Immature natural killer cell (primary cell): ENCODE measurements at regions not wholly inside any gene's neighbourhood (a gene's known extent, or its start where the extent isn't known, plus 50 kb on each side); places are given as distances from the start of the nearest gene placed in this dataset.

ENCODE experiments used
- DNase-seq, 3 donors: peaks; one replicate each; pipeline ENCODE4 v3.0.0; 2022; ENCODE audit warnings: mixed read lengths in 1 of 3
- H3K27ac Mint-ChIP-seq, 6 donors: one replicate each; pipeline ENCODE4 v1.8.0; 2020; ENCODE audit warnings: mixed read lengths in 6 of 6, mild to moderate bottlenecking in 5 of 6, inconsistent platforms in 4 of 6, moderate library complexity in 3 of 6
- H3K27me3 Mint-ChIP-seq, 3 donors: one replicate each; pipeline ENCODE4 v1.8.0; 2020 to 2021; ENCODE audit warnings: low read depth in 3 of 3, mild to moderate bottlenecking in 3 of 3, mixed read lengths in 3 of 3, moderate library complexity in 3 of 3, inconsistent platforms in 1 of 3
- H3K36me3 Mint-ChIP-seq, 3 donors: one replicate each; pipeline ENCODE4 v1.8.0; 2020; ENCODE audit warnings: mixed read lengths in 3 of 3, inconsistent platforms in 2 of 3, mild to moderate bottlenecking in 2 of 3
- H3K4me1 Mint-ChIP-seq, 2 donors: one replicate each; pipeline ENCODE4 v1.8.0; 2020; ENCODE audit warnings: inconsistent platforms in 2 of 2, mild to moderate bottlenecking in 2 of 2, mixed read lengths in 2 of 2, moderate library complexity in 1 of 2
- H3K4me3 Mint-ChIP-seq, 5 donors: one replicate each; pipeline ENCODE4 v1.8.0; 2020; ENCODE audit warnings: mild to moderate bottlenecking in 5 of 5, mixed read lengths in 5 of 5, inconsistent platforms in 3 of 5, moderate library complexity in 3 of 5
- H3K9me3 Mint-ChIP-seq, 6 donors: one replicate each; pipeline ENCODE4 v1.8.0; 2020; ENCODE audit warnings: mild to moderate bottlenecking in 6 of 6, mixed read lengths in 6 of 6, inconsistent platforms in 4 of 6, moderate library complexity in 3 of 6

DNA sequence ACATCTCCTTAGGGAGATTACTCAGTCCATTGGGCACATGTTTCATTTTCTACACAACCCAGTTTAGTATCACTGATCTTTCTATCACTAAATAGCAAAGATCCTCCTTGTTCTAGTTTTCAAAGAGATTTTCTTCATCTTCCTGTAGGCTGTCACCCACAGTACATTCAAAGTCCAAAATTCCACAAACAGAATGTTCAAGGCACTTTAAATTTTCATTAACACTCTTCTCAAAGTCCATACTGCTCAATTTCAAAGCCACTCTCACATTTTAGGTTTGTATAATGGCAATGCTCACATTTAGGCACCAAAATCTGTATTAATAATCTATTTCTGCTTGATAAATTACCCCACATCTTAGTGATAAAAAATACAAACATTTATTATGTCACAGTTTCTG, 152.8 kb downstream of the FSIP2 start:
- no peak overlapping the region for H3K27ac Mint-ChIP-seq
- peaks cover 5 to 43% (median 11%) of the 10 kb centered on the region in 6 donors for H3K9me3 Mint-ChIP-seq
- H3K4me3 Mint-ChIP-seq: no peak overlapping the region
- DNase-seq: no peak
- no peaks in the 10 kb centered on the region for H3K4me1 Mint-ChIP-seq
- peaks cover 0 to 2% (median 0%) of the 10 kb centered on the region in 3 donors for H3K27me3 Mint-ChIP-seq
- no peaks in the 10 kb centered on the region for H3K36me3 Mint-ChIP-seq

DNA sequence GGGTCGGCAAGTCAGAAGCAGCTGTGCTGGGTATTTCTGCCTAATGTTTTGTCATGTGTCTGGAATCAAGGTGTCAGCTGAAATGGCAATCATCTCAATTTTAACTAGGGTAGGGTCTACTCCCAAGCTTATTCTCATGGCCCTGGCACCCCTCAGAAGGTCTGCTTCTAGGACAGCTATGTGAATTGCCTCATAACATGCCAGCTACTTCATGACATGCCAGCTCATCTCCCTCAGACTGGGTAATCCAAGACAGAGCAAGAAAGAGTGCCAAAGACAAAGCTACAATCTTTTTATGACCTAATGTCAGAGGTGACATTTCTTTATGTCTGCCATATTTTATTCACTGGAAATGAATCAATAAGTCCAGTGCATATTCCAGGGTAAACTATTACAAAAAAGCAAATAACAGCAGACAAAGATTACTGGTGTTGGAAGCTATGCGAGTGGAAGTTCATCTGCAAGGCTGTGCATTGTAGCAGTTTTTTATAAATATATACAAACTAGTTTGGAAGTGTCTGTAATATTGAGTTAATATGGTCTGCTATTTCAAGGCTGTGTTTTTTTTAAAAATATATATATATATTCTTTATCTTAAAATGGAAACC, 153.3 kb downstream of the FSIP2 start:
- H3K9me3 Mint-ChIP-seq: peaks cover 5 to 39% (median 11%) of the 10 kb centered on the region in 6 donors
- H3K4me1 Mint-ChIP-seq: no peaks in the 10 kb centered on the region
- peaks cover 0 to 2% (median 0%) of the 10 kb centered on the region in 3 donors for H3K27me3 Mint-ChIP-seq
- no peak for DNase-seq
- no peak overlapping the region for H3K27ac Mint-ChIP-seq
- H3K4me3 Mint-ChIP-seq: no peak overlapping the region
- no peaks in the 10 kb centered on the region for H3K36me3 Mint-ChIP-seq

DNA sequence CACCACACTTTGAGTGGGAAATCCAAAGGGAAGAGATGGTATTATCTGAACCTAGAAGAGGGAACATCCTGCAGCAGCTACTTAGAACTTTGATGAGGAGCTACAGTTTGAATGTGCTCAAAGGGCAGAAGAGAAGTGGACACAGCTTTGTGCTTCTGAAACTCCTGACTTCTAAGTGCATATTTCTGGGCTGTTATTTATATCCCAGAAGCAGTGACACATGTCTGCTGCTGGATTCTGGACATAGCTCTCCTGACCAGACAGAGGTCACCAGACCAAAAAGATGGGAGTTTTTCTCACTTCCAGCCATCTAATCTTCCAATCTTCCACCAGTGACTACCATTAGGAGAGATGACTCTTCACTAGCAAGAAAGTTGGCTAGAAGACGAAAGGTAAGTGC, 153.9 kb downstream of the FSIP2 start:
- DNase-seq: no peak
- peaks cover 5 to 36% (median 11%) of the 10 kb centered on the region in 6 donors for H3K9me3 Mint-ChIP-seq
- no peaks in the 10 kb centered on the region for H3K36me3 Mint-ChIP-seq
- H3K27me3 Mint-ChIP-seq: peaks cover 0 to 2% (median 0%) of the 10 kb centered on the region in 3 donors
- no peak overlapping the region for H3K27ac Mint-ChIP-seq
- no peaks in the 10 kb centered on the region for H3K4me1 Mint-ChIP-seq
- H3K4me3 Mint-ChIP-seq: no peak overlapping the region

DNA sequence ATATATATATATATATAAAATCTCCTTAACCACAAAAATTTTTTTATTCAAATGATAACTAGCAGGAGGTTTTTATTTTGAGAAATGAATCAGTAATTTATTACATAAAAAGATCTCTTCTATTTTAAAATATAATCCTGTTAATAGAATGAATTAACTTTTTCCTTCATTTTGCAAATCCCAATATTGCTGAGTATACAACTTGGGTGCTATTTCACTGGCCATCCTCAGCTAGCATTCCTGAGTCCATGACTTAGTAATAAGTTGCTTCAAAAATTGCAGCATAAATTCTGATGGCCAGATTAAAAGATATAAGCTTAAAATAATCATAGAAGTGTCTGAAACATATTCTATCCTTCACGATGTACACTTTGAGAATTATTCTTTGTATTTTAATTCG, 155.6 kb downstream of the FSIP2 start:
- H3K36me3 Mint-ChIP-seq: no peaks in the 10 kb centered on the region
- DNase-seq: no peak
- peaks cover 0 to 1% (median 0%) of the 10 kb centered on the region in 3 donors for H3K27me3 Mint-ChIP-seq
- no peak overlapping the region for H3K4me3 Mint-ChIP-seq
- no peaks in the 10 kb centered on the region for H3K4me1 Mint-ChIP-seq
- no peak overlapping the region for H3K27ac Mint-ChIP-seq
- H3K9me3 Mint-ChIP-seq: peaks cover 4 to 36% (median 12%) of the 10 kb centered on the region in 6 donors

DNA sequence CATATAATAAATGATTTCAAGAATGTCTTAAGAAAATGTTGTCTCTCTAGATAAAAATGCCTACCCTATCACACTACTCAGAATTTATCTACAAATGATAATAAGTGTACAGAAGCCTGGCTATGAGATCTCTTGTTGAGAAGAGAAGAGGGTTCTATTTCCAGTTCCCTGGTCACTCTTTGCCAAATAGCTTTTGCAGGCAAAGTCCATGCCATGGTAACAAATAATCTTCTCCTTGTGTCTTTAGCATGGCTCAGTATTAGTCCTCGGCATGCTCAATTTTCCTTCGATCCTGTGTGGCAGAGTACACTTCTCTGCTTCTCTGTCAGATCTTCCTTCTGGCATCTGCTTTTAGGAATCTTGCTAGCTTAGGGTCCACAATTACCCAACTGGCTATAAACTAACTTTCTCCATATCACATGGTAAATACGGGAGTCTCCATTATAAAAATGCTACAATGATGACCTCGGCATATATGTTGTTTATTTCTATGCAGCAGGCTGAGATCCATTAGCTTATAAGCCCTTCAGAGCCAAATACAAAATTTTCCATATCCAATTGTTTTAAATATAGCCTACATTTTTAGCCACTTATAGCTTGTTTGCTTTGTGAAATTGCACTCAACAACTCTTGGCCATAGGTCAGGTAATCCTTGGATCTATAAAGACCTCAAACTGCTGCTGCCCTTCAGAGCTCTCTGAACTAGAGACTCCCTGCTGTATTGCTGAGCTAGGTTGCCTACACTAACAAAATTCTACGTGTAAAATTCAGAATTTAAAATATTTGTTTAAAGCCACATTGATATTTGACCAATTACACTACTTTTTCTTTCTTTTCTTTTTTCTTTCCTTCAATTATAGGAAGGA, 157.5 kb downstream of the FSIP2 start:
- no peak for DNase-seq
- no peaks in the 10 kb centered on the region for H3K4me1 Mint-ChIP-seq
- peaks cover 0 to 34% (median 10%) of the 10 kb centered on the region in 6 donors for H3K9me3 Mint-ChIP-seq
- H3K27me3 Mint-ChIP-seq: no peaks in the 10 kb centered on the region
- no peaks in the 10 kb centered on the region for H3K36me3 Mint-ChIP-seq
- H3K4me3 Mint-ChIP-seq: no peak overlapping the region
- no peak overlapping the region for H3K27ac Mint-ChIP-seq

DNA sequence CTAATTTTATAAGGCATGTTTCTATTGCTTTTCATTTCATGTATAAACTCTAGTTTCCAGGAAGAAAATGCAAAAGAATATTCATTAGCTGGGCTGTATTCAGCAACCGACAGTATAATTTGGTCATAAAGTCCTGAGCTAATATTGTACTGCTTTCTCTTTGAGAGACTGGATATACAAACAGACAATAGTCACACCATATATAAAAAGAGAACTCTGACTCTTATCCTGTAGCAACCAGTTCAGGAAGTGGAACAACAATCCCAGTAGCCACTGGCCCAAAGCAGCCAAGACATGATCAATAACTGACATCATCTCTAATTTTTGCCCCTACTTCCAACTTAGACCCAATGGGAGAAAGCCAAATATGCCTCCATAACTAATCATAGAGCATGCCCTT, 160.8 kb downstream of the FSIP2 start:
- H3K27me3 Mint-ChIP-seq: no peaks in the 10 kb centered on the region
- peaks cover 0 to 26% (median 8%) of the 10 kb centered on the region in 6 donors for H3K9me3 Mint-ChIP-seq
- no peaks in the 10 kb centered on the region for H3K4me1 Mint-ChIP-seq
- H3K4me3 Mint-ChIP-seq: no peak overlapping the region
- no peak for DNase-seq
- no peak overlapping the region for H3K27ac Mint-ChIP-seq
- peaks cover 0 to 3% (median 0%) of the 10 kb centered on the region in 3 donors for H3K36me3 Mint-ChIP-seq

DNA sequence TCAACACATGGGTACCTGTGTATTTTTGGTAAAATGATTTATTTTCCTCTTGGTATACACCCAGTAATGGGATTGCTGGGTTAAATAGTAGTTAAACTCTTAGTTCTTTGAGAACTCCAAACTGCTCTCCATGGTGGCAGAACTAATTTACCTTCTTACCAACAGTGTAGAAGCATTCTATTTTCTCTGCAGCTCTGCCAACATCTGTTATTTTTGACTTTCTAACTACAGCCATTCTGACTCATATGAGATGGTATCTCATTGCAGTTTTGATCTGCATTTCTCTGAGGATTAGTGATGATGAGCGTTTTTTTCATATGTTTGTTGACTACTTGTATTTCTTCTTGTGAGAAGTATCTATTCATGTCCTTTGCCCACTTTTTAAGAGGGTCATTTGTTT, 180.6 kb downstream of the FSIP2 start:
- Mint-ChIP-seq H3K27me3 (no peaks in the 10 kb centered on the region), H3K36me3 (peaks cover 0 to 3% (median 0%) of the 10 kb centered on the region in 3 donors), H3K27ac (no peak overlapping the region), H3K4me1 (no peaks in the 10 kb centered on the region), H3K4me3 (no peak overlapping the region), H3K9me3 (peaks cover 7 to 58% (median 21%) of the 10 kb centered on the region in 6 donors)
- DNase-seq: no peak

DNA sequence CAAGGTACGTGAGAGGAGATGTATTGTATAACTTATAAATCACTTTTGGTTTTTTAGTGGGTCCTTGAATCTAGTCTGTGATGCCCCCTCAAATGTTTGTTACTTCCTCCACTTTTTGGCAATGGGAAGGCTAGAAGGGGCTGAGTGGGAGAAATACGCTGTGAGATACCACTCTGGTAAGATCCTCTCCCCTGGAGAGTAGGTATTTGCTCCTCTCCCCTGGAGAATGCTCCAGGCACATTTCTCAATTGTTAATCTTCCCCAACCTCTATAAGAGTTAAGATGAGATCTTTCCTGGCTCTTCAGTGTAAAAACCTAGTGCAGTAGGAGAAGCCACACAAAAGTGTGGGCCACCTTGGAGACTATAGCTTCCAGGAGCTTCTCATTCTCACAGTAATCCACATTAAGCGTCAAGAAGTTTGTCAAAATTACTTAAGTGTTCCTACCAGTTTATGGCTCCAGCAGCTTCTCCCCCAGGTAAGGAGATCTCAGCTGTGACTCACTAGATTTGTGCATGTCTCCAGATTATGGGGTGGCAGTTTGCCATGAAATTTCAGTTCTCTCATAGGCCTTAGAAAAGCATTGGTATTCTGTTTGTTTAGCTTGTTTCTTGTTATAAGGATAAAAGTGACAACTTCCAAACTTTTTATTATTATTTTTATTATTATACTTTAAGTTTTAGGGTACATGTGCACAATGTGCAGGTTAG, 182.6 kb downstream of the FSIP2 start:
- H3K36me3 Mint-ChIP-seq: peaks cover 0 to 3% (median 0%) of the 10 kb centered on the region in 3 donors
- no peaks in the 10 kb centered on the region for H3K27me3 Mint-ChIP-seq
- DNase-seq: no peak
- peaks cover 7 to 47% (median 21%) of the 10 kb centered on the region in 6 donors for H3K9me3 Mint-ChIP-seq
- no peaks in the 10 kb centered on the region for H3K4me1 Mint-ChIP-seq
- no peak overlapping the region for H3K4me3 Mint-ChIP-seq
- no peak overlapping the region for H3K27ac Mint-ChIP-seq

DNA sequence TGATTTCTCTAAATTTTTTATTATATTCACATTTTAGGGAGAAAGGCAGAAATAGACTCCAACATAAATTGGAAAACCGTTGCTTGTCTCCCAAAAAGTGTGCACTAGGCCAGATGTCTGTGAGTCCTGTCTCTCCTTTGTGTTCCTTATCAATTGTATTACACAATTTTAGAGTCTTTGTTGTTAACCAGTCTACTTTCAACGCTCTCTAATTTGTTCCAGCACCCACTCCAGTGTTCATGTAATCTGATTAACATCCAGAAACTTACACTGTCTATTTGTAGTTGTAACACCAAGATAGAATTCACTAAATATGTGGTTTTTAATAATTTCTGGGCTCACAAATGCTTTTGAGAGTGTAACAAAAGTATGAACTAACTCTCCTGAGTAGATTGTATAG, 195.6 kb downstream of the FSIP2 start:
- Mint-ChIP-seq H3K27me3 (peaks cover 0 to 2% (median 0%) of the 10 kb centered on the region in 3 donors), H3K36me3 (peaks cover 0 to 5% (median 0%) of the 10 kb centered on the region in 3 donors), H3K4me3 (no peak overlapping the region), H3K4me1 (no peaks in the 10 kb centered on the region), H3K27ac (no peak overlapping the region), H3K9me3 (peaks cover 6 to 40% (median 9%) of the 10 kb centered on the region in 6 donors)
- DNase-seq: no peak

DNA sequence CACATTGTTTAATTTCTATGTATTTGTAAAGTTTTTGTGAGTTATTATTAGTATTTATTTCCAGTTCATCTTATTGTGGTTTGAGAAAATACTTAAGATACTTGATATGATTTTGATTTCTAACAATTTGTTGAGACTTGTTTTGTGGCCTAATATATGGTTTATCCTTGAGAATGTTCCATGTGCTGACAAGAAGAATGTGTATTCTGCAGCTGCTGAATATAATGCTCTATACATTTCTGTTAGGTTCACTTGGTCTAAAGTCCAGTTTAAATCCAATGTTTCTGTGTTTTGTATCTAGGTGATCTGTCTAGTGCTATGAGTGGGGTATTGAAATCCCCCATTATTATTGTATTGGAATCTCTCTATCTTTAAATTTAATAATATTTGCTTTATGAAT, 201.3 kb downstream of the FSIP2 start:
- Mint-ChIP-seq H3K9me3 (peaks cover 13 to 59% (median 25%) of the 10 kb centered on the region in 6 donors), H3K36me3 (peaks cover 0 to 5% (median 2%) of the 10 kb centered on the region in 3 donors), H3K4me1 (no peaks in the 10 kb centered on the region), H3K27ac (no peak overlapping the region), H3K4me3 (no peak overlapping the region), H3K27me3 (no peaks in the 10 kb centered on the region)
- DNase-seq: no peak

DNA sequence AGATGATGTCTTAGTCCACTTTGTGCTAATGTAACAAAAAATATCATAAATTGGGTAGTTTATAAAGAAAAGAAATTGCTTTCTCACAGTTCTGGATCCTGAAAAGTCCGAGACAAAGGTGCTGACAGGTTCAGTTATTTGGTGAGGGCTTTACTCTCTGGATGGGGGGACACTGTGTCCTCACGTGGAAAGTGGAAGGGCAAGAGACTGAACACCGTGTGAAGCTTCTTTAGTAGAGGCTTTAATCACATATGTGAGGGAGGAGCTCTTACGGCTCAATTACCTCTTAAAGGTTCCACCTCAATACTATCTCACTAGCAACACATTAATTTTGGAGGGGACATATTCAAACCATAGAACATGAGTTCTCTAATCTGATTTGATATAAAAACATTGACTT, 204.3 kb downstream of the FSIP2 start:
- Mint-ChIP-seq H3K27me3 (no peaks in the 10 kb centered on the region), H3K4me1 (no peaks in the 10 kb centered on the region), H3K36me3 (peaks cover 0 to 6% (median 5%) of the 10 kb centered on the region in 3 donors), H3K4me3 (no peak overlapping the region), H3K27ac (no peak overlapping the region), H3K9me3 (peaks cover 12 to 65% (median 30%) of the 10 kb centered on the region in 6 donors)
- DNase-seq: no peak

DNA sequence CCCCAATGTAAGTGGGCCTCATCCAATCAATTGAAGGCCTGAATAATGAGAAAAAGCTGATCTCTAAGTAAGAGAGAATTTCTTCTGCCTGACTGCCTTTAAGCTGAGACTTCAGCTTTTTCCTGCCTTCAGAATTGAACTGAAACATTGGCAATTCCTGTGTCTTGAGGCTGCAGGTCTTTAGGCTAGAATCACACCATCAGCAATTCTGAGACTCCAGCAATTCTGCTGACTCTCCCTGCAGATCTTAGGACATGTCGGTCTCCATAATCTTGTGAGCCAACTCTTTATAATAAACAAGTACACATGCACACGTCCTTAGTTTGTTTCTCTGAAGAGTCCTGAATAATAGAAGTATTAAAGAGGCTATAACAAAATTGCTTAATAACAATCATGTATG, 209.1 kb downstream of the FSIP2 start:
- Mint-ChIP-seq H3K4me1 (no peaks in the 10 kb centered on the region), H3K27me3 (no peaks in the 10 kb centered on the region), H3K9me3 (peaks cover 9 to 38% (median 27%) of the 10 kb centered on the region in 6 donors), H3K36me3 (peaks cover 0 to 9% (median 5%) of the 10 kb centered on the region in 3 donors), H3K4me3 (no peak overlapping the region), H3K27ac (no peak overlapping the region)
- no peak for DNase-seq

DNA sequence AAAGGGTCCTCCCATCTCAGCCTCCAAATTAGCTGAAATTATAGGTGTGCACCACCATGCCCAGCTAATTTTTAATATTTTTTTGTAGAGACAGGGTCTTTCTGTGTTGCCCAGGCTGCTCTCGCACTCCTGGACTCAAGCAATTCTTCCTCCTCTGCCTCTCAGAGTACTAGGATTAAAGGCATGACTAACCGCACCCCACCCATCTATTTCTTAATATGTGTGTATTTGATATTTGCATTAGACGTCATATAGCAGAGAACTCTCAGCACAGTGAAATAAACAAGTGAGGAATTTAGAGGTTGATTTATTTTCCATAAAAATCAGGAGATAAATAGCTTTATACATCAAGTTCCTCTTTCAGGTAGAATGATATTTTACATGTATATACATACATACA, 213.5 kb downstream of the FSIP2 start:
- Mint-ChIP-seq H3K4me3 (no peak overlapping the region), H3K27ac (no peak overlapping the region), H3K27me3 (peaks cover 0 to 3% (median 2%) of the 10 kb centered on the region in 3 donors), H3K4me1 (no peaks in the 10 kb centered on the region), H3K9me3 (peaks cover 3 to 36% (median 16%) of the 10 kb centered on the region in 6 donors), H3K36me3 (peaks cover 0 to 9% (median 5%) of the 10 kb centered on the region in 3 donors)
- DNase-seq: no peak

DNA sequence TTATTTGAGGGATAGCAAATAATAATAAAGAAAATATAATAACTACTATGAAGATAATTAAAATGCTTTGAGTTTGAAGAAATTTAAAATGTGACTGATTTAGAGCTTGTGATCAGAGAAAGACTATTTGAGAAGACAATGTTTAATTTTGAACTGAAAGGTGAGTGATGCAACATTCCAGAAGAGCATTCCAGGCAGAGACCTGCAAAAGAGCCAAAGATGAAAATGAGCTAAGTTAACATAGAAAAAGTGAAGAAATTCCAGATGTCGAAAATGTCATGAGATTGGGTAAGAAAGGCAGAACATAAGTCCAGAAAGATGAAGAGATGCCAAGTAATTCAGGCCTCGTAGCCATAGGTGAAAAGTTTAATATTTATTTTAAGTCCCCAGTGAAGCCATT, 215.8 kb downstream of the FSIP2 start:
- DNase-seq: no peak
- no peak overlapping the region for H3K27ac Mint-ChIP-seq
- peaks cover 0 to 3% (median 2%) of the 10 kb centered on the region in 3 donors for H3K27me3 Mint-ChIP-seq
- no peaks in the 10 kb centered on the region for H3K4me1 Mint-ChIP-seq
- peaks cover 5 to 47% (median 21%) of the 10 kb centered on the region in 6 donors for H3K9me3 Mint-ChIP-seq
- H3K36me3 Mint-ChIP-seq: peaks cover 0 to 9% (median 5%) of the 10 kb centered on the region in 3 donors
- H3K4me3 Mint-ChIP-seq: no peak overlapping the region
